Upper lobe of left lung (tissue), 4 donors: ENCODE measurements at regions not wholly inside any gene's neighbourhood (a gene's known extent, or its start where the extent isn't known, plus 50 kb on each side); places are given as distances from the start of the nearest gene placed in this dataset.

Experiments used
- CTCF ChIP-seq, 6 experiments: fragments of 450-650 bp in 4 of 6; fragments of 200-600 bp in 2 of 6; sonication (generic) in 2 of 6; IDR thresholded peaks; one replicate each; pipeline ENCODE4 v1.5.1; 2016 to 2019; ENCODE audit warnings: antibody characterized with exemption in 6 of 6
- EP300 ChIP-seq, 4 donors: sonication (generic); formaldehyde crosslinking; IDR thresholded peaks; one replicate each; pipeline ENCODE4 v1.5.1; 2017; ENCODE audit warnings: antibody characterized with exemption in 4 of 4, control low read depth in 2 of 4
- POLR2A ChIP-seq, 4 donors: fragments of 450-650 bp; IDR thresholded peaks; one replicate each; pipeline ENCODE4 v1.5.1; 2016 to 2017; ENCODE audit warnings: antibody characterized with exemption in 4 of 4, mild to moderate bottlenecking in 2 of 4
- POLR2AphosphoS5 ChIP-seq, 2 donors: sonication (generic); formaldehyde crosslinking; IDR thresholded peaks; one replicate each; pipeline ENCODE4 v1.5.1; 2017; ENCODE audit warnings: antibody characterized with exemption in 2 of 2

GRCh38 chr13:111657013-111657412, 336.6 kb downstream of the TEX29 start:
- TF ChIP-seq CTCF (IDR thresholded peaks at IDR 0.05) = no peak
- TF ChIP-seq POLR2A (IDR thresholded peaks at IDR 0.05) = no peak
- no peak for TF ChIP-seq POLR2AphosphoS5 (IDR thresholded peaks at IDR 0.05)
- TF ChIP-seq EP300 (IDR thresholded peaks at IDR 0.05) = no peak
